Keratinocyte (primary cell): ENCODE measurements at regions not wholly inside any gene's neighbourhood (a gene's known extent, or its start where the extent isn't known, plus 50 kb on each side); places are given as distances from the start of the nearest gene placed in this dataset.

ENCODE experiments used
- DNase-seq: peaks from one replicate; pipeline ENCODE4 v3.0.0-alpha.2; 2011; ENCODE audit warnings: low read depth, missing footprints, low spot score
- FAIRE-seq: peaks from 2 replicates; lab custom pipeline; 2011; peaks lifted over from hg19 to GRCh38; lab: Jason Lieb, UNC
- H2AFZ ChIP-seq: 2 replicates; pipeline ENCODE4 v1.6.0; 2012; ENCODE audit warnings: low read length, control low read depth, inconsistent platforms; ENCODE audit not compliant: control insufficient read depth
- H3K27ac ChIP-seq: 2 replicates; pipeline ENCODE4 v1.5.1; 2011; ENCODE audit warnings: low read length; ENCODE audit not compliant: control insufficient read depth, insufficient read depth
- H3K27me3 ChIP-seq: 3 replicates; pipeline ENCODE4 v1.6.0; 2011; ENCODE audit warnings: low read length; ENCODE audit not compliant: control insufficient read depth, insufficient read depth; ENCODE audit errors: extremely low read depth
- H3K36me3 ChIP-seq, 2 experiments: 2 replicates in 1 of 2; 3 replicates in 1 of 2; pipeline ENCODE4 v1.5.1; 2011; ENCODE audit warnings: low read length in 2 of 2, mild to moderate bottlenecking in 1 of 2; ENCODE audit not compliant: control insufficient read depth in 2 of 2, insufficient read depth in 2 of 2; ENCODE audit errors: extremely low read depth in 1 of 2
- H3K4me1 ChIP-seq: 3 replicates; pipeline ENCODE4 v1.5.1; 2011; ENCODE audit warnings: low read length; ENCODE audit not compliant: control insufficient read depth, insufficient read depth; ENCODE audit errors: extremely low read depth
- H3K4me2 ChIP-seq: 3 replicates; pipeline ENCODE4 v1.6.0; 2011; ENCODE audit warnings: low read depth, low read length; ENCODE audit not compliant: control insufficient read depth, insufficient read depth; ENCODE audit errors: extremely low read depth
- H3K4me3 ChIP-seq, 3 experiments: fragments of 200-600 bp in 1 of 3; sonication (generic) in 1 of 3; 2 replicates in 2 of 3; 3 replicates in 1 of 3; pipeline ENCODE4 v1.5.1; 2011 to 2016; ENCODE audit warnings: low read length in 3 of 3, mild to moderate bottlenecking in 3 of 3, control low read depth in 2 of 3, inconsistent platforms in 1 of 3, low read depth in 1 of 3, mixed read lengths in 1 of 3, mixed run types in 1 of 3, moderate library complexity in 1 of 3; ENCODE audit not compliant: control insufficient read depth in 2 of 3, insufficient read depth in 2 of 3; ENCODE audit errors: extremely low read depth in 1 of 3
- H3K79me2 ChIP-seq: 2 replicates; pipeline ENCODE4 v1.6.0; 2012; ENCODE audit warnings: low read length; ENCODE audit not compliant: control insufficient read depth, insufficient read depth
- H3K9ac ChIP-seq: 3 replicates; pipeline ENCODE4 v1.6.0; 2011; ENCODE audit warnings: low read length; ENCODE audit not compliant: control insufficient read depth, insufficient read depth; ENCODE audit errors: extremely low read depth
- H3K9me1 ChIP-seq: 3 replicates; pipeline ENCODE4 v1.6.0; 2011; ENCODE audit warnings: low read length; ENCODE audit not compliant: control insufficient read depth, insufficient read depth; ENCODE audit errors: extremely low read depth
- H3K9me3 ChIP-seq: 2 replicates; pipeline ENCODE4 v1.5.1; 2012; ENCODE audit warnings: low read depth, low read length; ENCODE audit not compliant: control insufficient read depth
- H4K20me1 ChIP-seq: 3 replicates; pipeline ENCODE4 v1.6.0; 2011; ENCODE audit warnings: low read length; ENCODE audit not compliant: control insufficient read depth, insufficient read depth; ENCODE audit errors: extremely low read depth
- EZH2 ChIP-seq: IDR thresholded peaks from one replicate; pipeline ENCODE4 v1.6.1; 2012; ENCODE audit warnings: inconsistent platforms, mild to moderate bottlenecking, low read length, moderate library complexity
- dilution Hi-C: fragments of 300-500 bp; cut with MboI; formaldehyde crosslinking; loops from one replicate; pipeline ENCODE4 v1.7.0; 2020; ENCODE audit warnings: low sequenced_read_pairs; ENCODE audit not compliant: extremely low pct_ligation_motif_present
- TF ChIP-seq, protein P1 (sequence below), 3 experiments: IDR thresholded peaks in 1 of 3; conservative IDR thresholded peaks in 1 of 3; optimal IDR thresholded peaks in 1 of 3; 2 replicates in 2 of 3; 3 replicates in 1 of 3; pipeline versions ENCODE3 to v1.5.1; 2011; ENCODE audit warnings: low read length in 3 of 3, mild to moderate bottlenecking in 3 of 3, moderate library complexity in 2 of 3, control low read depth in 1 of 3, inconsistent platforms in 1 of 3; ENCODE audit not compliant: insufficient read depth in 2 of 3; ENCODE audit errors: extremely low read depth in 1 of 3

DNA sequence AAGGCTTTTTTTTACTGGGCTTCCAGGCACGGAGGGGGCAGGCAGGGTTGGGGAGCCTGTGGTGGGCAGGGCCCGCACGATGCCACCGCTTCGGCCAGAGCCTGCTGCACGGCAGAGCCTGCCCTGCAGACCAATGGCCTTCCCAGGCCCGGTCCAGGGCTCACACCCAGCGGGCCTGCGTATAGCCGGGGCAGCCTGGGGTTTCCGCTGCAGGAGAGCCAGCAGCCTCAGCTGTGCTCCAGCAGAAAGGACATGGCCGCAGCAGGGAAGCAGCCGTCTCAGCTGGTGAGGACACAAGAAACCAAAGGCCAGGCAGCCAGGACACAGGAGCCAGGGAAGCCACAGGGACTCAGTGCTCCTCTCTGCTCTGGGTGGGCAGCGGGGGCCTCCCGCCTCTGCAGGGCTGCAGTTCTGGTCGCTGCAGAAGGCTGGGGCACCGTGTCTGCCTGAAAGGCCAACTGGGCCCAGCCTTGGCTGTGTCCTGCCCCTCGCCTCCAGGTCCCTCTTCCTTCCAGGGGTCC lies 90.6 kb downstream of the TTLL2 start:
- Histone ChIP-seq H3K27ac (no peak overlapping the region), H4K20me1 (no peaks in the 10 kb centered on the region), H3K9ac (no peak overlapping the region), H3K4me3 (no peak overlapping the region), H3K9me1 (no peaks in the 10 kb centered on the region), H3K4me1 (no peaks in the 10 kb centered on the region), H3K36me3 (no peaks in the 10 kb centered on the region), H3K79me2 (no peaks in the 10 kb centered on the region), H3K9me3 (no peaks in the 10 kb centered on the region), H2AFZ (no peak overlapping the region), H3K27me3 (no peaks in the 10 kb centered on the region), H3K4me2 (no peak overlapping the region)
- DNase-seq (no peak), FAIRE-seq (no peak)
- TF ChIP-seq, protein P1, sequence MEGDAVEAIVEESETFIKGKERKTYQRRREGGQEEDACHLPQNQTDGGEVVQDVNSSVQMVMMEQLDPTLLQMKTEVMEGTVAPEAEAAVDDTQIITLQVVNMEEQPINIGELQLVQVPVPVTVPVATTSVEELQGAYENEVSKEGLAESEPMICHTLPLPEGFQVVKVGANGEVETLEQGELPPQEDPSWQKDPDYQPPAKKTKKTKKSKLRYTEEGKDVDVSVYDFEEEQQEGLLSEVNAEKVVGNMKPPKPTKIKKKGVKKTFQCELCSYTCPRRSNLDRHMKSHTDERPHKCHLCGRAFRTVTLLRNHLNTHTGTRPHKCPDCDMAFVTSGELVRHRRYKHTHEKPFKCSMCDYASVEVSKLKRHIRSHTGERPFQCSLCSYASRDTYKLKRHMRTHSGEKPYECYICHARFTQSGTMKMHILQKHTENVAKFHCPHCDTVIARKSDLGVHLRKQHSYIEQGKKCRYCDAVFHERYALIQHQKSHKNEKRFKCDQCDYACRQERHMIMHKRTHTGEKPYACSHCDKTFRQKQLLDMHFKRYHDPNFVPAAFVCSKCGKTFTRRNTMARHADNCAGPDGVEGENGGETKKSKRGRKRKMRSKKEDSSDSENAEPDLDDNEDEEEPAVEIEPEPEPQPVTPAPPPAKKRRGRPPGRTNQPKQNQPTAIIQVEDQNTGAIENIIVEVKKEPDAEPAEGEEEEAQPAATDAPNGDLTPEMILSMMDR (optimal IDR thresholded peaks at IDR 0.05 in 1 of 3, IDR thresholded peaks at IDR 0.05 in 1 of 3, conservative IDR thresholded peaks at IDR 0.05 in 1 of 3; ENCODE audit: extremely low read depth in 1 of 3, insufficient read depth in 2 of 3, low read length in 3 of 3) = no peak
- no peak for TF ChIP-seq EZH2
- dilution Hi-C loops = no loop called here

DNA sequence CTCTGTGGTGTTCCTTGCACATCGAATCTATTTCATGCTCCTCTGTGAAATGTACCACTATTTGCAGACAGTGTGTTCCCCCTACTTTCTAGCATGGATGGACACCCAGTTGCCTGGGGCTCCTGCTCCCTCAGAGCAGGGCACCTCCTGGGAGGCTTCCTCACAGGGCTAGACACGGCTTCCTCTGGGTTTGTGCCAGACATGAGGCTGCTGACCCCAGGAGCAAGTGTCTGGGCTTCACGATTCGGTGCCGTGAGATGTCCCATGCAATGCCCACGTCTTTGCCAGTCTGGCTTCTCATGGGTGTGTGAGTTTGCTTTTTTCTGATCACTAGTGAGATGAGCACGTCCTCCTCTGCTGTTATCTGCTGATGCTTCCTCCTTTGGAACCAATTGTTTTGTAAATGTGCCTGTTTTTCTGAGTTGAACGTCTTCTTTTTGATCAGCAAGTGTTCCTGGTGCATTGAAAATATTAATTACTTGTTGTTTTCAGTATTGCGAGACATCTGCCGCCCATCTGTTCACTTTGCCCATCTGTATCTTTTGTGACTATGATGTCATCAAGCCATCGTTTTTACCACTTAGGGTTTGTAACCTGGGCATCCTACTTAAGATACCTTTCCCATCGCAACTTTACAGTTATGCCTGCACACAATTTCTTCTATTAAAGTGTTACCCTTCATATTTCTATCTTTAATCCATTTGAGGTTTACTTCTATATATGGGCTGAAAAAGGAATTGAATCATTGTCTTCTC lies 92.0 kb downstream of the TTLL2 start:
- FAIRE-seq (no peak), DNase-seq (no peak)
- Histone ChIP-seq H3K9ac (no peak overlapping the region), H3K4me2 (no peak overlapping the region), H3K4me3 (no peak overlapping the region), H3K27ac (no peak overlapping the region), H3K9me3 (no peaks in the 10 kb centered on the region), H3K9me1 (no peaks in the 10 kb centered on the region), H3K79me2 (no peaks in the 10 kb centered on the region), H3K27me3 (no peaks in the 10 kb centered on the region), H4K20me1 (no peaks in the 10 kb centered on the region), H2AFZ (no peak overlapping the region), H3K36me3 (no peaks in the 10 kb centered on the region), H3K4me1 (no peaks in the 10 kb centered on the region)
- no peak for TF ChIP-seq EZH2
- TF ChIP-seq, protein P1 (optimal IDR thresholded peaks at IDR 0.05 in 1 of 3, IDR thresholded peaks at IDR 0.05 in 1 of 3, conservative IDR thresholded peaks at IDR 0.05 in 1 of 3; ENCODE audit: extremely low read depth in 1 of 3, insufficient read depth in 2 of 3, low read length in 3 of 3) = no peak
- dilution Hi-C loops = no loop called here
